ENCODE measurements at regions not wholly inside any gene's neighbourhood (a gene's known extent, or its start where the extent isn't known, plus 50 kb on each side); places are given as distances from the start of the nearest gene placed in this dataset.

DNA sequence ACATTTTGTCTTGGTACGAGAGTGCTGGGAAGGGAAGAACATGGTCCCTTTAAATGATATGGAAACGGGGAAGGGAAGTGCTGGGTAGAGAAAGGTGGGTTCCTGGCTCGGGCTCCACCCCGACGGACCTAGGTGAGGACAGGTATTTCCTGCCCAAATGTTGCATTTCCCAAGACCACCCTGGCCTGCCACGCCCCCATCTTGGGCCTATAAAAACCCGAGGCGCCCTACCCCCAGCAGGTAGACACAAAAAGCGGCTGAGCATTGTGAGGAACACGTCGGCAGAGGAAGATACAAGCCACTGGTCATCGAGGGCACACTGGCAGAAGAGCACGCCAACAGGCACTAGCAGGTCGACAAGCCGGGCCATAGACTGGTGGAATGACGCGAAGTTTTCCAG is 99.4 kb downstream of the AASDHPPT start:
- Histone ChIP-seq H3K9me3 (ENCODE audit: control insufficient read depth in 1 of 2, insufficient read depth in 1 of 2, low read depth in 1 of 2, low read length in 2 of 2) (no peaks in the 10 kb centered on the region), H3K4me1 (ENCODE audit: control insufficient read depth in 1 of 2, insufficient read depth in 2 of 2, low read length in 2 of 2) (no peaks in the 10 kb centered on the region), H2AFZ (ENCODE audit: low read depth, low read length, poor library complexity, severe bottlenecking) (no peak overlapping the region), H4K20me1 (ENCODE audit: insufficient read depth) (no peaks in the 10 kb centered on the region), H3K27me3 (ENCODE audit: insufficient read depth, low read length) (no peaks in the 10 kb centered on the region), H3K27ac (ENCODE audit: low read depth, low read length) (no peak overlapping the region), H3K4me3 (replicated peaks in 1 of 2; ENCODE audit: low read depth in 1 of 2, low read length in 2 of 2) (no peak overlapping the region), H3K79me2 (ENCODE audit: insufficient read depth, low read length) (no peaks in the 10 kb centered on the region), H3K9me2 (ENCODE audit: insufficient read depth) (no peaks in the 10 kb centered on the region), H3K9ac (ENCODE audit: low read length) (no peak overlapping the region), H3K4me2 (ENCODE audit: low read length) (no peak overlapping the region), H3K36me3 (ENCODE audit: control insufficient read depth in 1 of 2, insufficient read depth in 2 of 2, low read length in 2 of 2) (no peaks in the 10 kb centered on the region)
- DNase-seq (ENCODE audit: low read depth, low spot score), result no peak
- ChIA-PET POLR2A (no interaction called here), CTCF (no interaction called here), RAD21 (ENCODE audit: low non-redundant PET in 1 of 2, low total read pairs in 2 of 2, uncharacterized antibody in 2 of 2, unreplicated experiment in 2 of 2) (no interaction called here)
- no TSS peak for BruUV-seq (replicated peaks)
- no peak for TF ChIP-seq TCF7L2 (IDR thresholded peaks at IDR 0.05; ENCODE audit: borderline replicate concordance, extremely low read depth, insufficient read depth, insufficient read length)
- no peak for TF ChIP-seq POLR2A (IDR thresholded peaks at IDR 0.05; ENCODE audit: borderline replicate concordance, extremely low read depth, insufficient read depth, insufficient read length)
- TF ChIP-seq EZH2 (IDR thresholded peaks at IDR 0.05), result no peak
- TF ChIP-seq POLR2AphosphoS5 (IDR thresholded peaks at IDR 0.05; ENCODE audit: low read depth, low read length), result no peak
- no peak for TF ChIP-seq YY1 (IDR thresholded peaks at IDR 0.05; ENCODE audit: extremely low read depth, insufficient replicate concordance, low read depth, low read length)
- intact Hi-C loops (cut with micrococcal nuclease), result no loop called here
- ATAC-seq, result no peak

DNA sequence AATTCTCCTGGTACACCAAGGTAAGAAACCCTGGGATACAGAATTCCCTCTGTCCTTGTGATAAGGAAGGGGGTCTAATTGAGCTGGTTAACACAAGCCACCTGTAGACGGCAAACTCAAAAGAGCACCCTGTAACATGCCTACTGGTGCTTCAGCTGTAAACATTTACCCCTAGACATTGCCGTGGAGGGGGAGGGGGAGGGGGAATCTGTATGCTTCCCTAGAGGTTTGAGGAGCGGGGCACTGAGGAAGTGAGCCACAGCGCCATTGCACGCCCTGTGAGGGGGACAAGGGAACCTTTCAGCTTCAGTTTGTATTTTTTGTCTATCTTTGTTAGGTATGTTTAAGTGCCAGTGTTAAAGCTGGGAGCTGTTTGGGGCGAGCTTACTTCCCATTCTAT is 99.8 kb downstream of the AASDHPPT start:
- H4K20me1 ChIP-seq (ENCODE audit: insufficient read depth), result no peaks in the 10 kb centered on the region
- ChIA-PET RAD21 (ENCODE audit: low non-redundant PET in 1 of 2, low total read pairs in 2 of 2, uncharacterized antibody in 2 of 2, unreplicated experiment in 2 of 2) (no interaction called here), POLR2A (no interaction called here), CTCF (no interaction called here)
- H3K9ac ChIP-seq (ENCODE audit: low read length), result no peak overlapping the region
- H3K27ac ChIP-seq (ENCODE audit: low read depth, low read length), result no peak overlapping the region
- H3K9me3 ChIP-seq (ENCODE audit: control insufficient read depth in 1 of 2, insufficient read depth in 1 of 2, low read depth in 1 of 2, low read length in 2 of 2), result no peaks in the 10 kb centered on the region
- H2AFZ ChIP-seq (ENCODE audit: low read depth, low read length, poor library complexity, severe bottlenecking), result no peak overlapping the region
- H3K36me3 ChIP-seq (ENCODE audit: control insufficient read depth in 1 of 2, insufficient read depth in 2 of 2, low read length in 2 of 2), result no peaks in the 10 kb centered on the region
- H3K79me2 ChIP-seq (ENCODE audit: insufficient read depth, low read length), result no peaks in the 10 kb centered on the region
- ATAC-seq (no peak), DNase-seq (ENCODE audit: low read depth, low spot score) (no peak)
- H3K27me3 ChIP-seq (ENCODE audit: insufficient read depth, low read length), result no peaks in the 10 kb centered on the region
- intact Hi-C loops (cut with micrococcal nuclease), result no loop called here
- H3K9me2 ChIP-seq (ENCODE audit: insufficient read depth), result no peaks in the 10 kb centered on the region
- no peak overlapping the region for H3K4me3 ChIP-seq (replicated peaks in 1 of 2; ENCODE audit: low read depth in 1 of 2, low read length in 2 of 2)
- BruUV-seq (replicated peaks), result no TSS peak
- no peaks in the 10 kb centered on the region for H3K4me1 ChIP-seq (ENCODE audit: control insufficient read depth in 1 of 2, insufficient read depth in 2 of 2, low read length in 2 of 2)
- H3K4me2 ChIP-seq (ENCODE audit: low read length), result no peak overlapping the region
- TF ChIP-seq POLR2A (IDR thresholded peaks at IDR 0.05; ENCODE audit: borderline replicate concordance, extremely low read depth, insufficient read depth, insufficient read length) (no peak), SP1 (IDR thresholded peaks at IDR 0.05; ENCODE audit: low read depth) (no peak), CBX3 (IDR thresholded peaks at IDR 0.05; ENCODE audit: low read depth) (no peak), FOSL1 (IDR thresholded peaks at IDR 0.05; ENCODE audit: low read depth) (no peak), TCF7L2 (IDR thresholded peaks at IDR 0.05; ENCODE audit: borderline replicate concordance, extremely low read depth, insufficient read depth, insufficient read length) (no peak), JUND (IDR thresholded peaks at IDR 0.05) (no peak), EZH2 (IDR thresholded peaks at IDR 0.05) (no peak), CEBPB (IDR thresholded peaks at IDR 0.05; ENCODE audit: low read depth) (no peak), ZNF274 (IDR thresholded peaks at IDR 0.05; ENCODE audit: low read depth, low read length) (no peak), SRF (IDR thresholded peaks at IDR 0.05; ENCODE audit: low read depth) (no peak), EGR1 (IDR thresholded peaks at IDR 0.05; ENCODE audit: low read depth) (no peak), POLR2AphosphoS5 (IDR thresholded peaks at IDR 0.05; ENCODE audit: low read depth, low read length) (no peak), EZH2phosphoT487 (IDR thresholded peaks at IDR 0.05; ENCODE audit: borderline replicate concordance) (no peak)
- TF ChIP-seq, protein P1, sequence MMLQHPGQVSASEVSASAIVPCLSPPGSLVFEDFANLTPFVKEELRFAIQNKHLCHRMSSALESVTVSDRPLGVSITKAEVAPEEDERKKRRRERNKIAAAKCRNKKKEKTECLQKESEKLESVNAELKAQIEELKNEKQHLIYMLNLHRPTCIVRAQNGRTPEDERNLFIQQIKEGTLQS (IDR thresholded peaks at IDR 0.05), result no peak
- TF ChIP-seq, protein P2, sequence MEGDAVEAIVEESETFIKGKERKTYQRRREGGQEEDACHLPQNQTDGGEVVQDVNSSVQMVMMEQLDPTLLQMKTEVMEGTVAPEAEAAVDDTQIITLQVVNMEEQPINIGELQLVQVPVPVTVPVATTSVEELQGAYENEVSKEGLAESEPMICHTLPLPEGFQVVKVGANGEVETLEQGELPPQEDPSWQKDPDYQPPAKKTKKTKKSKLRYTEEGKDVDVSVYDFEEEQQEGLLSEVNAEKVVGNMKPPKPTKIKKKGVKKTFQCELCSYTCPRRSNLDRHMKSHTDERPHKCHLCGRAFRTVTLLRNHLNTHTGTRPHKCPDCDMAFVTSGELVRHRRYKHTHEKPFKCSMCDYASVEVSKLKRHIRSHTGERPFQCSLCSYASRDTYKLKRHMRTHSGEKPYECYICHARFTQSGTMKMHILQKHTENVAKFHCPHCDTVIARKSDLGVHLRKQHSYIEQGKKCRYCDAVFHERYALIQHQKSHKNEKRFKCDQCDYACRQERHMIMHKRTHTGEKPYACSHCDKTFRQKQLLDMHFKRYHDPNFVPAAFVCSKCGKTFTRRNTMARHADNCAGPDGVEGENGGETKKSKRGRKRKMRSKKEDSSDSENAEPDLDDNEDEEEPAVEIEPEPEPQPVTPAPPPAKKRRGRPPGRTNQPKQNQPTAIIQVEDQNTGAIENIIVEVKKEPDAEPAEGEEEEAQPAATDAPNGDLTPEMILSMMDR (IDR thresholded peaks at IDR 0.05 in 2 of 3, conservative IDR thresholded peaks at IDR 0.05 in 1 of 3; ENCODE audit: borderline replicate concordance in 1 of 3, insufficient read depth in 1 of 3, low read depth in 2 of 3, low read length in 2 of 3), result no peak
- TF ChIP-seq, protein P3, sequence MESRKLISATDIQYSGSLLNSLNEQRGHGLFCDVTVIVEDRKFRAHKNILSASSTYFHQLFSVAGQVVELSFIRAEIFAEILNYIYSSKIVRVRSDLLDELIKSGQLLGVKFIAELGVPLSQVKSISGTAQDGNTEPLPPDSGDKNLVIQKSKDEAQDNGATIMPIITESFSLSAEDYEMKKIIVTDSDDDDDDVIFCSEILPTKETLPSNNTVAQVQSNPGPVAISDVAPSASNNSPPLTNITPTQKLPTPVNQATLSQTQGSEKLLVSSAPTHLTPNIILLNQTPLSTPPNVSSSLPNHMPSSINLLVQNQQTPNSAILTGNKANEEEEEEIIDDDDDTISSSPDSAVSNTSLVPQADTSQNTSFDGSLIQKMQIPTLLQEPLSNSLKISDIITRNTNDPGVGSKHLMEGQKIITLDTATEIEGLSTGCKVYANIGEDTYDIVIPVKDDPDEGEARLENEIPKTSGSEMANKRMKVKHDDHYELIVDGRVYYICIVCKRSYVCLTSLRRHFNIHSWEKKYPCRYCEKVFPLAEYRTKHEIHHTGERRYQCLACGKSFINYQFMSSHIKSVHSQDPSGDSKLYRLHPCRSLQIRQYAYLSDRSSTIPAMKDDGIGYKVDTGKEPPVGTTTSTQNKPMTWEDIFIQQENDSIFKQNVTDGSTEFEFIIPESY (IDR thresholded peaks at IDR 0.05; ENCODE audit: extremely low read depth, insufficient replicate concordance, low read length), result no peak
